H9 (cell line): ENCODE measurements at regions not wholly inside any gene's neighbourhood (a gene's known extent, or its start where the extent isn't known, plus 50 kb on each side); places are given as distances from the start of the nearest gene placed in this dataset.

Source experiments
- DNase-seq: peaks from one replicate; pipeline ENCODE4 v3.0.0-alpha.2; 2017
- H2AFZ ChIP-seq: one replicate; pipeline ENCODE4 v1.6.1; 2013; ENCODE audit warnings: mild to moderate bottlenecking, low read length, control low read depth, moderate library complexity
- H2AK5ac ChIP-seq: 2 replicates; pipeline ENCODE4 v1.6.1; 2013; ENCODE audit warnings: low read length, control low read depth, mixed read lengths; ENCODE audit not compliant: insufficient read length
- H2BK120ac ChIP-seq: one replicate; pipeline ENCODE4 v1.6.1; 2013; ENCODE audit warnings: low read depth, mild to moderate bottlenecking, low read length, control low read depth, inconsistent platforms; ENCODE audit not compliant: poor library complexity, severe bottlenecking
- H2BK12ac ChIP-seq: 2 replicates; pipeline ENCODE4 v1.6.1; 2013; ENCODE audit warnings: low read length, control low read depth, mixed read lengths, low read depth; ENCODE audit not compliant: insufficient read length
- H2BK15ac ChIP-seq: 2 replicates; pipeline ENCODE4 v1.6.1; 2013; ENCODE audit warnings: low read depth, low read length, control low read depth
- H2BK20ac ChIP-seq: one replicate; pipeline ENCODE4 v1.6.1; 2013; ENCODE audit warnings: low read depth, mild to moderate bottlenecking, low read length, control low read depth, inconsistent platforms; ENCODE audit not compliant: poor library complexity, severe bottlenecking
- H2BK5ac ChIP-seq: 2 replicates; pipeline ENCODE4 v1.6.1; 2013; ENCODE audit warnings: low read length, control low read depth, mixed read lengths; ENCODE audit not compliant: insufficient read length
- H3K14ac ChIP-seq: 2 replicates; pipeline ENCODE4 v1.6.1; 2013; ENCODE audit warnings: low read length, control low read depth; ENCODE audit not compliant: insufficient read depth
- H3K18ac ChIP-seq: 2 replicates; pipeline ENCODE4 v1.6.1; 2013; ENCODE audit warnings: low read depth, mild to moderate bottlenecking, mixed read lengths, low read length, control low read depth; ENCODE audit not compliant: insufficient read length
- H3K23ac ChIP-seq: 2 replicates; pipeline ENCODE4 v1.6.1; 2013; ENCODE audit warnings: low read length, control low read depth, mixed read lengths, low read depth; ENCODE audit not compliant: insufficient read length
- H3K23me2 ChIP-seq: 2 replicates; pipeline ENCODE4 v1.6.1; 2013; ENCODE audit warnings: low read depth, mild to moderate bottlenecking, mixed read lengths, low read length, control low read depth; ENCODE audit not compliant: insufficient read length, poor library complexity, severe bottlenecking
- H3K27ac ChIP-seq: 2 replicates; pipeline ENCODE4 v1.5.1; 2013; ENCODE audit warnings: low read length, control low read depth, mixed read lengths, low read depth; ENCODE audit not compliant: insufficient read length
- H3K27me3 ChIP-seq: 2 replicates; pipeline ENCODE4 v1.6.1; 2013; ENCODE audit warnings: low read length, control low read depth, inconsistent platforms; ENCODE audit not compliant: insufficient read depth
- H3K4ac ChIP-seq: 2 replicates; pipeline ENCODE4 v1.6.1; 2013; ENCODE audit warnings: low read depth, mild to moderate bottlenecking, control low read depth, inconsistent platforms, low read length, moderate library complexity
- H3K4me1 ChIP-seq: 2 replicates; pipeline ENCODE4 v1.6.1; 2013; ENCODE audit warnings: low read length, control low read depth, inconsistent platforms; ENCODE audit not compliant: insufficient read depth
- H3K4me2 ChIP-seq: 2 replicates; pipeline ENCODE4 v1.6.1; 2013; ENCODE audit warnings: low read length, control low read depth, mixed read lengths; ENCODE audit not compliant: insufficient read length, insufficient read depth
- H3K56ac ChIP-seq: 2 replicates; pipeline ENCODE4 v1.6.1; 2013; ENCODE audit warnings: low read depth, mild to moderate bottlenecking, mixed read lengths, low read length, control low read depth; ENCODE audit not compliant: insufficient read length
- H3K79me1 ChIP-seq: 2 replicates; pipeline ENCODE4 v1.6.1; 2013; ENCODE audit warnings: low read depth, mild to moderate bottlenecking, moderate library complexity, low read length, control low read depth, inconsistent platforms; ENCODE audit not compliant: insufficient read depth, poor library complexity, severe bottlenecking
- H3K79me2 ChIP-seq: 2 replicates; pipeline ENCODE4 v1.6.1; 2013; ENCODE audit warnings: low read length, control low read depth, inconsistent platforms; ENCODE audit not compliant: insufficient read depth
- H3K9ac ChIP-seq: 2 replicates; pipeline ENCODE4 v1.6.1; 2013; ENCODE audit warnings: low read length, control low read depth, mixed read lengths; ENCODE audit not compliant: insufficient read length; ENCODE audit errors: extremely low read depth
- H3K9me3 ChIP-seq: one replicate; pipeline ENCODE4 v1.6.1; 2013; ENCODE audit warnings: low read depth, low read length, inconsistent platforms; ENCODE audit not compliant: control insufficient read depth
- H3T11ph ChIP-seq: one replicate; pipeline ENCODE4 v1.6.1; 2013; ENCODE audit warnings: mild to moderate bottlenecking, low read length, control low read depth, inconsistent platforms
- H4K20me1 ChIP-seq: one replicate; pipeline ENCODE4 v1.6.1; 2013; ENCODE audit not compliant: control insufficient read depth, insufficient read length, insufficient read depth
- H4K5ac ChIP-seq: 2 replicates; pipeline ENCODE4 v1.6.1; 2013; ENCODE audit warnings: low read depth, mild to moderate bottlenecking, mixed read lengths, low read length, control low read depth; ENCODE audit not compliant: insufficient read length
- H4K8ac ChIP-seq: replicated peaks from 2 replicates; pipeline ENCODE4 v1.6.1; 2013; ENCODE audit warnings: low read length, control low read depth, mixed read lengths, low read depth; ENCODE audit not compliant: insufficient read length
- H4K91ac ChIP-seq: 2 replicates; pipeline ENCODE4 v1.6.1; 2013; ENCODE audit warnings: low read depth, mild to moderate bottlenecking, moderate library complexity, mixed read lengths, low read length, control low read depth; ENCODE audit not compliant: insufficient read length
- H3K27ac Mint-ChIP-seq, 3 experiments: 2 replicates in 2 of 3; 3 replicates in 1 of 3; pipeline ENCODE4 v1.8.0; 2020 to 2021; ENCODE audit warnings: mixed read lengths in 3 of 3, mild to moderate bottlenecking in 1 of 3, moderate library complexity in 1 of 3
- H3K27me3 Mint-ChIP-seq: 2 replicates; pipeline ENCODE4 v1.8.0; 2021; ENCODE audit warnings: low read depth, mild to moderate bottlenecking, moderate library complexity, mixed read lengths
- H3K36me3 Mint-ChIP-seq, 3 experiments: 2 replicates in 2 of 3; 3 replicates in 1 of 3; pipeline ENCODE4 v1.8.0; 2020 to 2021; ENCODE audit warnings: low read depth in 3 of 3, mixed read lengths in 3 of 3; ENCODE audit not compliant: insufficient read depth in 1 of 3
- H3K4me1 Mint-ChIP-seq, 2 experiments: 2 replicates each; pipeline ENCODE4 v1.8.0; 2020; ENCODE audit warnings: mixed read lengths in 2 of 2
- H3K4me3 Mint-ChIP-seq, 2 experiments: 2 replicates in 1 of 2; 3 replicates in 1 of 2; pipeline ENCODE4 v1.8.0; 2020 to 2021; ENCODE audit warnings: mild to moderate bottlenecking in 2 of 2, mixed read lengths in 2 of 2, moderate library complexity in 1 of 2
- H3K9me3 Mint-ChIP-seq, 2 experiments: 2 replicates in 1 of 2; 3 replicates in 1 of 2; pipeline ENCODE4 v1.8.0; 2020; ENCODE audit warnings: mild to moderate bottlenecking in 2 of 2, mixed read lengths in 2 of 2, moderate library complexity in 1 of 2
- CTCF ChIP-seq: fragments of 200-600 bp; sonication (generic); conservative IDR thresholded peaks from 3 replicates; pipeline ENCODE4 v1.8.0; 2021; ENCODE audit warnings: antibody characterized with exemption, mild to moderate bottlenecking
- WGBS: extraction: QIAGEN DNeasy Blood & Tissue Kit; methylation state at CpG from one replicate; pipeline ENCODE4 v1.1.7; 2013; ENCODE audit warnings: missing lambda C conversion rate, low lambda C conversion rate, mixed read lengths; ENCODE audit not compliant: insufficient read length; ENCODE audit errors: extremely low coverage; 5-methylcytosine and 5-hydroxymethylcytosine counted together

GRCh38 chr10:36681751-36682632 is 443.4 kb upstream of the ANKRD30A start:
- Histone ChIP-seq H4K91ac (no peak overlapping the region), H3K9me3 (no peaks in the 10 kb centered on the region), H2BK120ac (no peak overlapping the region), H3T11ph (no peak overlapping the region), H3K27me3 (no peaks in the 10 kb centered on the region), H3K4ac (no peak overlapping the region), H4K8ac (no peak overlapping the region), H3K14ac (no peak overlapping the region), H4K5ac (no peak overlapping the region), H2AK5ac (no peak overlapping the region), H3K23me2 (no peaks in the 10 kb centered on the region), H2AFZ (no peak overlapping the region), H4K20me1 (no peaks in the 10 kb centered on the region), H3K79me2 (no peaks in the 10 kb centered on the region), H3K27ac (no peak overlapping the region), H3K4me2 (no peak overlapping the region), H3K18ac (no peak overlapping the region), H2BK12ac (no peak overlapping the region), H3K79me1 (no peaks in the 10 kb centered on the region), H2BK15ac (no peak overlapping the region), H3K4me1 (no peaks in the 10 kb centered on the region), H2BK5ac (no peak overlapping the region), H3K23ac (no peak overlapping the region), H3K9ac (no peak overlapping the region), H3K56ac (no peak overlapping the region), H2BK20ac (no peak overlapping the region)
- H3K9me3 Mint-ChIP-seq = no peaks in the 10 kb centered on the region
- H3K27me3 Mint-ChIP-seq = no peaks in the 10 kb centered on the region
- TF ChIP-seq CTCF = no peak
- no peak for DNase-seq
- H3K27ac Mint-ChIP-seq = no peak overlapping the region
- no CpG with 5 or more reads among the region's 4 CpGs for WGBS
- peaks cover 0 to 1% of the 10 kb centered on the region in 2 experiments; a peak in 1 of 4 replicates for H3K4me1 Mint-ChIP-seq
- H3K36me3 Mint-ChIP-seq = no peaks in the 10 kb centered on the region
- no peak overlapping the region for H3K4me3 Mint-ChIP-seq
